Loucy (cell line): ENCODE measurements at regions not wholly inside any gene's neighbourhood (a gene's known extent, or its start where the extent isn't known, plus 50 kb on each side); places are given as distances from the start of the nearest gene placed in this dataset.

Experiments
- H2AFZ ChIP-seq: fragments of 200-600 bp; sonication (generic); 2 replicates; pipeline ENCODE4 v1.6.0; 2016; ENCODE audit warnings: antibody characterized with exemption, mild to moderate bottlenecking, low read length, moderate library complexity
- H3F3A ChIP-seq: fragments of 200-600 bp; 2 replicates; pipeline ENCODE4 v1.6.0; 2016; ENCODE audit warnings: antibody characterized with exemption, low read depth, mild to moderate bottlenecking
- H3K27me3 ChIP-seq: fragments of 200-600 bp; sonication (generic); 2 replicates; pipeline ENCODE4 v1.6.1; 2014; ENCODE audit warnings: low read length, mild to moderate bottlenecking; ENCODE audit not compliant: insufficient read depth, poor library complexity, severe bottlenecking
- H3K36me3 ChIP-seq: fragments of 200-600 bp; sonication (generic); 2 replicates; pipeline ENCODE4 v1.6.1; 2016; ENCODE audit warnings: low read length; ENCODE audit not compliant: insufficient read depth
- H3K4me1 ChIP-seq: fragments of 200-600 bp; sonication (generic); 2 replicates; pipeline ENCODE4 v1.5.1; 2014; ENCODE audit warnings: low read length, mild to moderate bottlenecking; ENCODE audit not compliant: insufficient read depth, poor library complexity, severe bottlenecking
- H3K4me2 ChIP-seq: fragments of 200-600 bp; sonication (generic); 2 replicates; pipeline ENCODE4 v1.6.0; 2014; ENCODE audit warnings: antibody characterized with exemption, low read length, low read depth, mild to moderate bottlenecking; ENCODE audit not compliant: poor library complexity, severe bottlenecking
- H3K4me3 ChIP-seq: fragments of 200-600 bp; sonication (generic); 2 replicates; pipeline ENCODE4 v1.5.1; 2014; ENCODE audit warnings: low read length, mild to moderate bottlenecking, mixed read lengths; ENCODE audit not compliant: poor library complexity, severe bottlenecking
- H3K79me2 ChIP-seq: fragments of 200-600 bp; sonication (generic); 2 replicates; pipeline ENCODE4 v1.6.1; 2014; ENCODE audit warnings: low read length; ENCODE audit not compliant: insufficient read depth
- H3K9ac ChIP-seq: fragments of 200-600 bp; sonication (generic); 2 replicates; pipeline ENCODE4 v1.6.0; 2014; ENCODE audit warnings: mild to moderate bottlenecking, low read depth, low read length, moderate library complexity; ENCODE audit not compliant: poor library complexity, severe bottlenecking
- H3K9me2 ChIP-seq: fragments of 200-600 bp; sonication (generic); replicated peaks from 2 replicates; pipeline ENCODE4 v1.6.1; 2016; ENCODE audit warnings: low read depth, low read length, mixed read lengths
- H3K9me3 ChIP-seq: fragments of 200-600 bp; sonication (generic); 2 replicates; pipeline ENCODE4 v1.6.1; 2014; ENCODE audit warnings: mild to moderate bottlenecking, antibody characterized with exemption, low read length, low read depth; ENCODE audit not compliant: insufficient read depth
- H4K20me1 ChIP-seq: fragments of 200-600 bp; sonication (generic); 2 replicates; pipeline ENCODE4 v1.6.0; 2014; ENCODE audit warnings: antibody characterized with exemption, low read length, mild to moderate bottlenecking; ENCODE audit not compliant: insufficient read depth, poor library complexity, severe bottlenecking
- CTCF ChIP-seq: fragments of 200-600 bp; sonication (generic); conservative IDR thresholded peaks from 2 replicates; pipeline ENCODE4 v1.5.1; 2014; ENCODE audit warnings: mild to moderate bottlenecking, antibody characterized with exemption, low read length
- EZH2phosphoT487 ChIP-seq: fragments of 200-600 bp; IDR thresholded peaks from 2 replicates; pipeline ENCODE4 v1.6.1; 2018; ENCODE audit warnings: antibody characterized with exemption, mild to moderate bottlenecking, moderate library complexity, borderline replicate concordance

DNA sequence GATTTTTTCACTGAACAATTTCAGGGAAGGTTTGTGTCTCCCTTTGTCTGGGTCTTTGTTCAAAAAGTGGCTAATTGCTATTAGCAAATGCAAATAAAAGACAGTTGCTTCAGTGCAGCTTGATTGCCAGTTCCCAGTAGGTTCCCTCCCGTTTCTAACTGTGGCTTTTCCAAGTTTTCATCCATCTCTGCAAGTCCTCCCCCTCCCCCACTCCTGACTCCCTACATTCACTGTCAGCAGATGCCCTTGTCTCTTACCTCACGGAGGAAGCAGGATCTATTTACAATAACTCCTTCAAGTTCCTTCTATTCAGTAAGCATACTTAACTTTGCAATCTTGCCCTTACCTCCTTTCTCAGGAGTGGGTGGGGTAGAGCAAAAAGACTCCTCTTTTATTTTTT is 55.4 kb upstream of the SCEL start:
- no peaks in the 10 kb centered on the region for H3K9me3 ChIP-seq
- no peaks in the 10 kb centered on the region for H3F3A ChIP-seq
- no peaks in the 10 kb centered on the region for H3K36me3 ChIP-seq
- H3K27me3 ChIP-seq = no peaks in the 10 kb centered on the region
- H3K79me2 ChIP-seq = no peaks in the 10 kb centered on the region
- TF ChIP-seq EZH2phosphoT487 (no peak), CTCF (no peak)
- H2AFZ ChIP-seq = 0 out of 2 replicates have a peak overlapping the region, but pooled peaks have one; percentile 98
- no peak overlapping the region for H3K4me2 ChIP-seq
- H3K9me2 ChIP-seq = no peaks in the 10 kb centered on the region
- H3K9ac ChIP-seq = no peak overlapping the region
- H3K4me1 ChIP-seq = peaks cover 10% of the 10 kb centered on the region
- H3K4me3 ChIP-seq = no peak overlapping the region
- no peaks in the 10 kb centered on the region for H4K20me1 ChIP-seq

DNA sequence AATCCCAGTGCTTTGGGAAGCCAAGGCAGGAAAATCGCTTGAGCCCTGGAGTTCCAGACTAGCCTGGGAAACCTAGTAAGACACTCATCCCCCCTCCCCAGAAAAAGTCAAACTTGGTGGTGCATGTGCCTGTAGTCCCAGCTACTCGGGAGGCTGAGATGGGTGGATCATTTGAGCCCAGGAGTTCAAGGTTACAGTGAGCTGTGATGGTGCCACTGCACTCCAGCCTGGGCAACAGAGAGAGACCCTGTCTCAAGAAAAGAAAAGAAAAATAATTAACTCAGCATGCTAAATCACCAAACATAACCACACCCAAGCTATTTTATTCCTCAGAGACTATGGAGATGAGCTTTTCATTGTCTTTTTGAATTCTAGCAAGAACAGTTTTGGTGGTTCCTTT is 56.2 kb upstream of the SCEL start:
- Histone ChIP-seq H3K9me3 (no peaks in the 10 kb centered on the region), H3K4me1 (peaks cover 10% of the 10 kb centered on the region), H2AFZ (peak overlapping the region; percentile 98; the same call in 1 of the 2 replicates), H3F3A (no peaks in the 10 kb centered on the region), H3K4me3 (no peak overlapping the region), H3K36me3 (no peaks in the 10 kb centered on the region), H3K79me2 (no peaks in the 10 kb centered on the region), H3K9ac (no peak overlapping the region), H3K27me3 (no peaks in the 10 kb centered on the region), H3K9me2 (no peaks in the 10 kb centered on the region), H4K20me1 (no peaks in the 10 kb centered on the region), H3K4me2 (no peak overlapping the region)
- TF ChIP-seq EZH2phosphoT487 (no peak), CTCF (no peak)

GRCh38 chr13:77477299-77477848 is 58.1 kb upstream of the SCEL start:
- Histone ChIP-seq H3K9me2 (no peaks in the 10 kb centered on the region; the same call in 1 of the 2 replicates), H3K4me3 (no peak overlapping the region), H3K9ac (no peak overlapping the region), H3F3A (no peaks in the 10 kb centered on the region), H3K9me3 (no peaks in the 10 kb centered on the region), H4K20me1 (no peaks in the 10 kb centered on the region), H3K36me3 (no peaks in the 10 kb centered on the region), H2AFZ (peak overlapping the region; percentile 98; the same call in 1 of the 2 replicates), H3K27me3 (no peaks in the 10 kb centered on the region), H3K4me1 (peaks cover 10% of the 10 kb centered on the region), H3K79me2 (no peaks in the 10 kb centered on the region), H3K4me2 (peak overlapping the region; percentile 78)
- TF ChIP-seq EZH2phosphoT487 (no peak), CTCF (no peak)
